HG02870 (cell line): ENCODE measurements at regions not wholly inside any gene's neighbourhood (a gene's known extent, or its start where the extent isn't known, plus 50 kb on each side); places are given as distances from the start of the nearest gene placed in this dataset.
"Not testable (repeated sequence)": the region's sequence is repeated elsewhere in the genome, so short reads cannot be mapped to it uniquely, and the experiment has no call there.

Experiments used
- ATAC-seq: cut with Tn5 transposase; IDR thresholded peaks from one replicate; pipeline ENCODE4 v1.9.1; 2021; ENCODE audit warnings: mild to moderate bottlenecking, moderate library complexity; ENCODE audit not compliant: unreplicated experiment

GRCh38 chr1:245031041-245031440 is 123.7 kb upstream of the KIF26B start:
- no peak for ATAC-seq

- ATAC-seq, result no peak
These were observed 128.5 kb upstream of the KIF26B start for GRCh38 chr1:245026247-245026646.

GRCh38 chr1:245025525-245025924 is 129.3 kb upstream of the KIF26B start:
- ATAC-seq, result no peak

GRCh38 chr1:245023222-245023621 is 131.6 kb upstream of the KIF26B start:
- ATAC-seq, result no peak

GRCh38 chr1:245019910-245020486 is 134.8 kb upstream of the KIF26B start:
- no peak for ATAC-seq

- ATAC-seq, result no peak
These were observed 138.1 kb upstream of the KIF26B start for GRCh38 chr1:245016700-245017099.

- ATAC-seq, result no peak
These were observed 139.8 kb upstream of the KIF26B start for GRCh38 chr1:245015031-245015430.

GRCh38 chr1:245014247-245015029 is 140.3 kb upstream of the KIF26B start:
- no peak for ATAC-seq

- no peak for ATAC-seq
These were observed 144.7 kb upstream of the KIF26B start for GRCh38 chr1:245010018-245010614.

GRCh38 chr1:245008761-245009160 is 144.4 kb upstream of the HNRNPU start:
- ATAC-seq, result no peak

- ATAC-seq, result no peak
These were observed 143.5 kb upstream of the HNRNPU start for GRCh38 chr1:245007852-245008251.

- ATAC-seq, result no peak
These were observed 138.9 kb upstream of the HNRNPU start for GRCh38 chr1:245003246-245003645.

- ATAC-seq, result no peak
These were observed 136.9 kb upstream of the HNRNPU start for GRCh38 chr1:245001252-245001651.

GRCh38 chr1:245000872-245001188 is 136.5 kb upstream of the HNRNPU start:
- ATAC-seq, result no peak

GRCh38 chr1:244999644-245000043 is 135.3 kb upstream of the HNRNPU start:
- not testable (repeated sequence) for ATAC-seq

GRCh38 chr1:244998717-244999346 is 134.5 kb upstream of the HNRNPU start:
- ATAC-seq, result no peak

- ATAC-seq, result no peak
These were observed 131.5 kb upstream of the HNRNPU start for GRCh38 chr1:244995602-244996400.

- ATAC-seq, result no peak
These were observed 128.5 kb upstream of the HNRNPU start for GRCh38 chr1:244992833-244993232.

GRCh38 chr1:244989813-244990212 is 125.5 kb upstream of the HNRNPU start:
- no peak for ATAC-seq

GRCh38 chr1:244988521-244988920 is 124.2 kb upstream of the HNRNPU start:
- no peak for ATAC-seq

GRCh38 chr1:244980605-244981004 is 116.3 kb upstream of the HNRNPU start:
- no peak for ATAC-seq
